Mesenchymal stem cell (in vitro differentiated cells and primary cell): ENCODE measurements at regions not wholly inside any gene's neighbourhood (a gene's known extent, or its start where the extent isn't known, plus 50 kb on each side); places are given as distances from the start of the nearest gene placed in this dataset.
"Not testable (repeated sequence)": the region's sequence is repeated elsewhere in the genome, so short reads cannot be mapped to it uniquely, and the experiment has no call there.

ENCODE experiments used
- DNase-seq: peaks from one replicate; pipeline ENCODE4 v3.0.0-alpha.2; 2013
- H2AFZ ChIP-seq: one replicate; pipeline ENCODE4 v1.6.1; 2013; ENCODE audit warnings: low read depth, mild to moderate bottlenecking, control low read depth, inconsistent platforms, low read length, moderate library complexity
- H2AK5ac ChIP-seq: 2 replicates; pipeline ENCODE4 v1.6.1; 2013; ENCODE audit warnings: low read length, moderate library complexity, mild to moderate bottlenecking, inconsistent platforms; ENCODE audit not compliant: severe bottlenecking
- H2BK120ac ChIP-seq: one replicate; pipeline ENCODE4 v1.6.1; 2013; ENCODE audit warnings: low read depth, mild to moderate bottlenecking, inconsistent platforms, low read length, moderate library complexity
- H2BK12ac ChIP-seq, 2 experiments: one replicate each; pipeline ENCODE4 v1.6.1; 2013; ENCODE audit warnings: inconsistent platforms in 2 of 2, low read length in 2 of 2, mild to moderate bottlenecking in 2 of 2, moderate library complexity in 2 of 2, control low read depth in 1 of 2
- H2BK15ac ChIP-seq: one replicate; pipeline ENCODE4 v1.6.1; 2013; ENCODE audit warnings: mild to moderate bottlenecking, low read depth, inconsistent platforms; ENCODE audit not compliant: poor library complexity, severe bottlenecking
- H2BK5ac ChIP-seq: 2 replicates; pipeline ENCODE4 v1.6.1; 2013; ENCODE audit warnings: low read depth, mild to moderate bottlenecking, low read length, control low read depth, inconsistent platforms; ENCODE audit not compliant: poor library complexity, severe bottlenecking
- H3K14ac ChIP-seq, 2 experiments: one replicate each; pipeline ENCODE4 v1.6.1; 2013; ENCODE audit warnings: inconsistent platforms in 2 of 2, low read length in 2 of 2, control low read depth in 1 of 2, mild to moderate bottlenecking in 1 of 2, moderate library complexity in 1 of 2
- H3K18ac ChIP-seq, 2 experiments: one replicate each; pipeline ENCODE4 v1.6.1; 2013; ENCODE audit warnings: inconsistent platforms in 2 of 2, low read length in 2 of 2, control low read depth in 1 of 2, low read depth in 1 of 2, mild to moderate bottlenecking in 1 of 2
- H3K23ac ChIP-seq, 2 experiments: one replicate each; pipeline ENCODE4 v1.6.1; 2013; ENCODE audit warnings: inconsistent platforms in 2 of 2, low read length in 2 of 2, mild to moderate bottlenecking in 2 of 2, moderate library complexity in 2 of 2, control low read depth in 1 of 2
- H3K27ac ChIP-seq: 2 replicates; pipeline ENCODE4 v1.5.1; 2013; ENCODE audit warnings: mild to moderate bottlenecking, moderate library complexity, low read length, control low read depth, inconsistent platforms; ENCODE audit not compliant: poor library complexity, severe bottlenecking
- H3K27me3 ChIP-seq, 2 experiments: 2 replicates each; pipeline versions ENCODE4 v1.6.1 to v1.7.0; 2013; ENCODE audit warnings: low read length in 2 of 2, mild to moderate bottlenecking in 2 of 2, moderate library complexity in 2 of 2, control low read depth in 1 of 2, inconsistent platforms in 1 of 2; ENCODE audit not compliant: control insufficient read depth in 1 of 2, insufficient read depth in 1 of 2
- H3K36me3 ChIP-seq, 2 experiments: 2 replicates each; pipeline versions ENCODE4 v1.6.1 to v1.7.0; 2013; ENCODE audit warnings: low read length in 2 of 2, control low read depth in 1 of 2, inconsistent platforms in 1 of 2, low read depth in 1 of 2, mild to moderate bottlenecking in 1 of 2; ENCODE audit not compliant: insufficient read depth in 2 of 2, control insufficient read depth in 1 of 2
- H3K4ac ChIP-seq, 2 experiments: one replicate each; pipeline ENCODE4 v1.6.1; 2013; ENCODE audit warnings: inconsistent platforms in 2 of 2, low read length in 2 of 2, mild to moderate bottlenecking in 2 of 2, moderate library complexity in 2 of 2, control low read depth in 1 of 2, low read depth in 1 of 2
- H3K4me1 ChIP-seq: 2 replicates; pipeline ENCODE4 v1.6.1; 2013; ENCODE audit warnings: low read depth, low read length, control low read depth; ENCODE audit not compliant: control insufficient read depth, insufficient read depth
- H3K4me2 ChIP-seq: 2 replicates; pipeline ENCODE4 v1.6.1; 2013; ENCODE audit warnings: low read length, mild to moderate bottlenecking, inconsistent platforms; ENCODE audit not compliant: poor library complexity, severe bottlenecking
- H3K4me3 ChIP-seq, 2 experiments: 2 replicates each; pipeline versions ENCODE4 v1.5.1 to v1.7.0; 2013; ENCODE audit warnings: low read length in 2 of 2, mild to moderate bottlenecking in 2 of 2, control low read depth in 1 of 2, low read depth in 1 of 2; ENCODE audit not compliant: insufficient read depth in 1 of 2
- H3K79me1 ChIP-seq: replicated peaks from 2 replicates; pipeline ENCODE4 v1.6.1; 2013; ENCODE audit warnings: mild to moderate bottlenecking, control low read depth, low read length, inconsistent platforms; ENCODE audit not compliant: poor library complexity, severe bottlenecking
- H3K9ac ChIP-seq: 2 replicates; pipeline ENCODE4 v1.7.0; 2013; ENCODE audit warnings: mild to moderate bottlenecking, low read length, moderate library complexity
- H3K9me3 ChIP-seq: 2 replicates; pipeline ENCODE4 v1.7.0; 2013; ENCODE audit warnings: mild to moderate bottlenecking, low read length; ENCODE audit not compliant: control insufficient read depth
- H4K8ac ChIP-seq: one replicate; pipeline ENCODE4 v1.6.1; 2013; ENCODE audit warnings: inconsistent platforms, mild to moderate bottlenecking, low read length, moderate library complexity
- H4K91ac ChIP-seq: one replicate; pipeline ENCODE4 v1.6.1; 2013; ENCODE audit warnings: mild to moderate bottlenecking, low read length, inconsistent platforms
- WGBS: methylation state at CpG from one replicate; pipeline ENCODE4 v1.1.7; 2013; ENCODE audit warnings: mixed read lengths; 5-methylcytosine and 5-hydroxymethylcytosine counted together

- H3K36me3 ChIP-seq, H4K91ac ChIP-seq, H3K4ac ChIP-seq: not testable (repeated sequence)
Measured at GRCh38 chr2:183788796-183789195, 664.6 kb downstream of the NUP35 start.

DNA sequence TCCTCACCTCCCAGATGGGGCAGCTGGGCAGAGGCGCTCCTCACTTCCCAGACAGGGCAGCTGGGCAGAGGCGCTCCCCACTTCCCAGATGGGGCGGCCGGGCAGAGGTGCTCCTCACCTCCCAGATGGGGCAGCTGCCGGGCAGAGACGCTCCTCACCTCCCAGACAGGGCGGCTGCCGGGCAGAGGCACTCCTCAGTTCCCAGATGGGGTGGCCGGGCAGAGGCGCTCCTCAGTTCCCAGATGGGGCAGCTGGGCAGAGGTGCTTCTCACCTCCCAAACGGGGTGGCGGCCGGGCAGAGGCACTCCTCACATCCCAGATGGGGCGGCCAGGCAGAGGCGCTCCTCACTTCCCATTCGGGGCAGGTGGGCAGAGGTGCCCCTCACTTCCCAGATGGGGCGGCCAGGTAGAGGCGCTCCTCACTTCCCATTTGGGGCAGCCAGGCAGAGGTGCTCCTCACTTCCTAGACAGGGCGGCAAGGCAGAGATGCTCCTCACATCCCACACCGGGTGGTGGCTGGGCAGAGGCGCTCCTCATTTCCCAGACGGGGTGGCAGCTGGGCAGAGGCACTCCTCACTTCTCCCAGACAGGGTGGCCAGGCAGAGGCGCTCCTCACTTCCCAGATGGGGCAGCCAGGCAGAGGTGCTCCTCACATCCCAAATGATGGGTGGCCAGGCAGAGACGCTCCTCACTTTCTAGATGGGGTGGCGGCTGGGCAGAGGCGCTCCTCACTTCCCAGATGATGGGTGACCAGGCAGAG, 668.1 kb downstream of the NUP35 start:
- not testable (repeated sequence) for H3K27me3 ChIP-seq, H2BK5ac ChIP-seq, H3K4me2 ChIP-seq, H3K23ac ChIP-seq, H2BK120ac ChIP-seq, H3K79me1 ChIP-seq, H2BK15ac ChIP-seq, H3K18ac ChIP-seq, H4K91ac ChIP-seq, H3K4ac ChIP-seq, H4K8ac ChIP-seq, H3K27ac ChIP-seq, H3K36me3 ChIP-seq, H2AFZ ChIP-seq, H3K9me3 ChIP-seq, H2BK12ac ChIP-seq, H3K4me3 ChIP-seq, DNase-seq, H3K14ac ChIP-seq, H2AK5ac ChIP-seq, H3K9ac ChIP-seq, H3K4me1 ChIP-seq
- 96% methylated on average over 26 of the region's 26 CpGs for WGBS

More at GRCh38 chr2:183788796-183789195, 664.6 kb downstream of the NUP35 start:
- H3K4me2 ChIP-seq, H3K23ac ChIP-seq, DNase-seq, H2BK5ac ChIP-seq, H2AFZ ChIP-seq, H3K9me3 ChIP-seq, H2BK15ac ChIP-seq, H3K27ac ChIP-seq, H3K27me3 ChIP-seq, H3K4me1 ChIP-seq, H3K79me1 ChIP-seq, H3K14ac ChIP-seq, H4K8ac ChIP-seq, H3K18ac ChIP-seq, H2AK5ac ChIP-seq, H3K9ac ChIP-seq, H2BK120ac ChIP-seq, H3K4me3 ChIP-seq, H2BK12ac ChIP-seq: not testable (repeated sequence)
- WGBS, result 74% methylated on average over 8 of the region's 8 CpGs

DNA sequence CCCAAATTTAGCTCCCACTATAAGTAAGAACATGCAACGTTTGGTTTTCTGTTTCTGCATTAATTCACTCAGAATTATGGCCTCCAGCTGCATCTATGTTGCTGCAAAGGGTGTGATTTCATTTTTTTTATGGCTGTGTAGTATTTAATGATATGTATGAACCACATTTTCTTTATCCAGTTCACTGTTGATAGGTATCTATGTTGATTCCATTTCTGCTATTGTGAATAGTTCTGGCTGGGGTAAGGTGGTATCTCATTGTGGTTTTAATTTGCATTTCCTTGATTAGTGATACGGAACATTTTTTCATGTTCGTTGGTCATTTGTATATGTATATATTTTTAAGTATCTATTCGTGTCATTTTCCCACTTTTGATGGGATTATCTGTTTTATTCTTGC, 674.3 kb downstream of the NUP35 start:
- no peak overlapping the region for H3K27ac ChIP-seq
- no peak overlapping the region for H2BK15ac ChIP-seq
- WGBS, result 79% methylated on average over 3 of the region's 4 CpGs
- no peak overlapping the region for H2BK12ac ChIP-seq
- H4K8ac ChIP-seq, result no peak overlapping the region
- H3K79me1 ChIP-seq, result no peaks in the 10 kb centered on the region
- H3K27me3 ChIP-seq, result no peaks in the 10 kb centered on the region
- H2AFZ ChIP-seq, result no peak overlapping the region
- no peak overlapping the region for H3K18ac ChIP-seq
- H2BK5ac ChIP-seq, result no peak overlapping the region
- H3K4me1 ChIP-seq, result no peaks in the 10 kb centered on the region
- no peak for DNase-seq
- H3K14ac ChIP-seq, result no peak overlapping the region
- H3K9ac ChIP-seq, result no peak overlapping the region
- H2AK5ac ChIP-seq, result no peak overlapping the region
- no peak overlapping the region for H4K91ac ChIP-seq
- H3K4me2 ChIP-seq, result no peak overlapping the region
- H3K23ac ChIP-seq, result no peak overlapping the region
- no peak overlapping the region for H3K4me3 ChIP-seq
- H3K4ac ChIP-seq, result no peak overlapping the region
- no peak overlapping the region for H2BK120ac ChIP-seq
- peaks cover 41% of the 10 kb centered on the region for H3K9me3 ChIP-seq
- no peaks in the 10 kb centered on the region for H3K36me3 ChIP-seq

- no peak overlapping the region for H2AK5ac ChIP-seq
- no peaks in the 10 kb centered on the region for H3K27me3 ChIP-seq
- no peaks in the 10 kb centered on the region for H3K36me3 ChIP-seq
- no peak overlapping the region for H4K8ac ChIP-seq
- H3K9me3 ChIP-seq, result peaks cover 50% of the 10 kb centered on the region
- H2BK15ac ChIP-seq, result no peak overlapping the region
- 100% methylated on average over 1 of the region's 3 CpGs for WGBS
- H3K23ac ChIP-seq, result no peak overlapping the region
- no peaks in the 10 kb centered on the region for H3K79me1 ChIP-seq
- H3K27ac ChIP-seq, result no peak overlapping the region
- no peak for DNase-seq
- H4K91ac ChIP-seq, result no peak overlapping the region
- no peak overlapping the region for H2BK12ac ChIP-seq
- no peak overlapping the region for H3K18ac ChIP-seq
- H3K4ac ChIP-seq, result no peak overlapping the region
- no peak overlapping the region for H3K9ac ChIP-seq
- H2AFZ ChIP-seq, result no peak overlapping the region
- no peak overlapping the region for H3K4me2 ChIP-seq
- H2BK5ac ChIP-seq, result no peak overlapping the region
- H3K14ac ChIP-seq, result no peak overlapping the region
- no peaks in the 10 kb centered on the region for H3K4me1 ChIP-seq
- no peak overlapping the region for H3K4me3 ChIP-seq
- H2BK120ac ChIP-seq, result no peak overlapping the region
Measured at GRCh38 chr2:183799761-183800160, 675.5 kb downstream of the NUP35 start.
